ENCODE measurements at regions not wholly inside any gene's neighbourhood (a gene's known extent, or its start where the extent isn't known, plus 50 kb on each side); places are given as distances from the start of the nearest gene placed in this dataset.
"Not testable (repeated sequence)": the region's sequence is repeated elsewhere in the genome, so short reads cannot be mapped to it uniquely, and the experiment has no call there.

- intact Hi-C loops (cut with DNase I), result no loop called here
- 72 to 82% methylated on average over 5 of the region's 5 CpGs for WGBS, 2 donors
- Histone ChIP-seq H3K27me3 (no peaks in the 10 kb centered on the region), H3K27ac (peak overlapping the region in 1 of 4 donors; percentile 30), H3K36me3 (no peaks in the 10 kb centered on the region), H3K4me3 (no peak overlapping the region), H3K4me1 (peaks cover 0 to 46% (median 11%) of the 10 kb centered on the region in 3 donors), H3K9me3 (no peaks in the 10 kb centered on the region)
- DNase-seq, result no peak
- TF ChIP-seq POLR2A (IDR thresholded peaks at IDR 0.05) (no peak), CTCF (IDR thresholded peaks at IDR 0.05) (no peak)
These were observed 139.7 kb upstream of the TBL1XR1 start for GRCh38 chr3:177336873-177337450.

- no peaks in the 10 kb centered on the region for H3K9me3 ChIP-seq
- H3K4me3 ChIP-seq, result no peak overlapping the region
- TF ChIP-seq POLR2A (IDR thresholded peaks at IDR 0.05), result no peak
- TF ChIP-seq CTCF (IDR thresholded peaks at IDR 0.05), result no peak
- no peaks in the 10 kb centered on the region for H3K27me3 ChIP-seq
- peak overlapping the region in 1 of 4 donors; percentile 30 for H3K27ac ChIP-seq
- intact Hi-C loops (cut with DNase I), result no loop called here
- DNase-seq, result no peak
- WGBS, 2 donors, result 58 to 81% methylated on average over 9 of the region's 9 CpGs
- peaks cover 0 to 46% (median 11%) of the 10 kb centered on the region in 3 donors for H3K4me1 ChIP-seq
- H3K36me3 ChIP-seq, result no peaks in the 10 kb centered on the region
These were observed 140.5 kb upstream of the TBL1XR1 start for GRCh38 chr3:177337541-177338331.

GRCh38 chr3:177338697-177339219, 141.5 kb upstream of the TBL1XR1 start:
- H3K4me1 ChIP-seq, result peaks cover 0 to 41% (median 8%) of the 10 kb centered on the region in 3 donors
- H3K9me3 ChIP-seq, result no peaks in the 10 kb centered on the region
- no peak overlapping the region for H3K4me3 ChIP-seq
- 72 to 84% methylated on average over 3 of the region's 3 CpGs for WGBS, 2 donors
- intact Hi-C loops (cut with DNase I), result no loop called here
- H3K27ac ChIP-seq, result no peak overlapping the region
- TF ChIP-seq CTCF (IDR thresholded peaks at IDR 0.05) (no peak), POLR2A (IDR thresholded peaks at IDR 0.05) (no peak)
- DNase-seq, result no peak
- no peaks in the 10 kb centered on the region for H3K36me3 ChIP-seq
- H3K27me3 ChIP-seq, result no peaks in the 10 kb centered on the region

GRCh38 chr3:177339220-177339703, 142.0 kb upstream of the TBL1XR1 start:
- WGBS, 2 donors, result 79% methylated on average over 3 of the region's 3 CpGs; no CpG with 5 or more reads in 1 of the 2 donors
- intact Hi-C loops (cut with DNase I); H3K36me3 ChIP-seq; H3K27me3 ChIP-seq; H3K27ac ChIP-seq; H3K4me3 ChIP-seq; H3K9me3 ChIP-seq; DNase-seq: not testable (repeated sequence)
- peaks cover 0 to 40% (median 6%) of the 10 kb centered on the region in 3 donors for H3K4me1 ChIP-seq

- 85 to 86% methylated on average over 2 of the region's 2 CpGs for WGBS, 2 donors
- no peak overlapping the region for H3K27ac ChIP-seq
- DNase-seq, result no peak
These were observed 143.1 kb upstream of the TBL1XR1 start for GRCh38 chr3:177340243-177340830.

More at GRCh38 chr3:177340243-177340830, 143.1 kb upstream of the TBL1XR1 start:
- Histone ChIP-seq H3K36me3 (no peaks in the 10 kb centered on the region), H3K4me1 (peaks cover 8 to 46% (median 15%) of the 10 kb centered on the region in 3 donors), H3K27me3 (no peaks in the 10 kb centered on the region), H3K9me3 (no peaks in the 10 kb centered on the region), H3K4me3 (no peak overlapping the region)
- no peak for TF ChIP-seq POLR2A (IDR thresholded peaks at IDR 0.05)
- TF ChIP-seq CTCF (IDR thresholded peaks at IDR 0.05), result no peak
- intact Hi-C loops (cut with DNase I), result no loop called here
